Testis (tissue), 2 donors: ENCODE measurements at regions not wholly inside any gene's neighbourhood (a gene's known extent, or its start where the extent isn't known, plus 50 kb on each side); places are given as distances from the start of the nearest gene placed in this dataset.
"Not testable (repeated sequence)": the region's sequence is repeated elsewhere in the genome, so short reads cannot be mapped to it uniquely, and the experiment has no call there.

Experiments
- DNase-seq: peaks from one replicate; pipeline ENCODE4 v3.0.0-alpha.2; 2019
- H3K27ac ChIP-seq, 2 donors: fragments of 200-600 bp; sonication (generic); one replicate each; pipeline ENCODE4 v1.5.1; 2019
- H3K27me3 ChIP-seq: fragments of 200-600 bp; sonication (generic); one replicate; pipeline ENCODE4 v1.5.1; 2019
- H3K36me3 ChIP-seq: fragments of 200-600 bp; sonication (generic); one replicate; pipeline ENCODE4 v1.5.1; 2017; ENCODE audit warnings: low read depth; ENCODE audit errors: missing control alignments
- H3K4me1 ChIP-seq: fragments of 200-600 bp; sonication (generic); one replicate; pipeline ENCODE4 v1.5.1; 2019
- H3K4me3 ChIP-seq, 2 donors: fragments of 200-600 bp; sonication (generic); one replicate each; pipeline ENCODE4 v1.5.1; 2017 to 2019
- H3K9me3 ChIP-seq: fragments of 200-600 bp; sonication (generic); one replicate; pipeline ENCODE4 v1.5.1; 2017
- CTCF ChIP-seq, 3 experiments: fragments of 450-650 bp in 2 of 3; fragments of 200-600 bp in 1 of 3; sonication (generic) in 1 of 3; IDR thresholded peaks; one replicate each; pipeline ENCODE4 v1.5.1; 2016 to 2019; ENCODE audit warnings: antibody characterized with exemption in 3 of 3, mild to moderate bottlenecking in 2 of 3, moderate library complexity in 1 of 3
- POLR2A ChIP-seq: fragments of 450-650 bp; IDR thresholded peaks from one replicate; pipeline ENCODE4 v1.6.1; 2017; ENCODE audit warnings: antibody characterized with exemption, mild to moderate bottlenecking, moderate library complexity
- WGBS, 2 donors: methylation state at CpG; one replicate each; pipeline ENCODE4 v1.1.5; 2018; 5-methylcytosine and 5-hydroxymethylcytosine counted together
- intact Hi-C: fragments of 100-400 bp; cut with DNase I; formaldehyde crosslinking; loops from one replicate; pipeline ENCODE4 v1.15.1; 2023; ENCODE audit warnings: low total_unique reads

- H3K9me3 ChIP-seq = no peaks in the 10 kb centered on the region
- DNase-seq = no peak
- H3K27ac ChIP-seq = no peak overlapping the region
- TF ChIP-seq POLR2A (no peak), CTCF (IDR thresholded peaks at IDR 0.05) (no peak)
- no peaks in the 10 kb centered on the region for H3K4me1 ChIP-seq
- 88 to 92% methylated on average over 2 of the region's 2 CpGs for WGBS, 2 donors
- H3K36me3 ChIP-seq = no peaks in the 10 kb centered on the region
- intact Hi-C loops = no loop called here
- H3K27me3 ChIP-seq = no peaks in the 10 kb centered on the region
- H3K4me3 ChIP-seq = no peak overlapping the region
Measured at GRCh38 chrX:142860944-142861343, 164.8 kb upstream of the SPANXN4 start.

GRCh38 chrX:142861557-142861956 is 164.2 kb upstream of the SPANXN4 start:
- no peak for TF ChIP-seq POLR2A
- no peak for TF ChIP-seq CTCF (IDR thresholded peaks at IDR 0.05)
- WGBS, 2 donors = 90 to 91% methylated on average over 4 of the region's 4 CpGs
- H3K27me3 ChIP-seq = no peaks in the 10 kb centered on the region

GRCh38 chrX:142866247-142866646 is 159.5 kb upstream of the SPANXN4 start:
- H3K27ac ChIP-seq, H3K27me3 ChIP-seq, H3K4me1 ChIP-seq, H3K4me3 ChIP-seq, H3K9me3 ChIP-seq, H3K36me3 ChIP-seq, intact Hi-C loops, DNase-seq: not testable (repeated sequence)
- WGBS, 2 donors = 95 to 100% methylated on average over 3 of the region's 3 CpGs

More at GRCh38 chrX:142861557-142861956, 164.2 kb upstream of the SPANXN4 start:
- no peak overlapping the region for H3K27ac ChIP-seq
- no peak overlapping the region for H3K4me3 ChIP-seq
- intact Hi-C loops = no loop called here
- H3K9me3 ChIP-seq = no peaks in the 10 kb centered on the region
- H3K4me1 ChIP-seq = no peaks in the 10 kb centered on the region
- no peak for DNase-seq
- H3K36me3 ChIP-seq = no peaks in the 10 kb centered on the region

GRCh38 chrX:142873214-142873613 is 152.5 kb upstream of the SPANXN4 start:
- intact Hi-C loops = no loop called here
- no peaks in the 10 kb centered on the region for H3K9me3 ChIP-seq
- no peaks in the 10 kb centered on the region for H3K27me3 ChIP-seq
- TF ChIP-seq CTCF (IDR thresholded peaks at IDR 0.05) (no peak), POLR2A (no peak)
- DNase-seq = no peak
- no peak overlapping the region for H3K4me3 ChIP-seq
- no peaks in the 10 kb centered on the region for H3K4me1 ChIP-seq
- 83 to 100% methylated on average over 1 of the region's 1 CpG for WGBS, 2 donors
- no peak overlapping the region for H3K27ac ChIP-seq
- no peaks in the 10 kb centered on the region for H3K36me3 ChIP-seq

- H3K27ac ChIP-seq = no peak overlapping the region
- WGBS, 2 donors = 73 to 84% methylated on average over 3 of the region's 3 CpGs
- no peak for DNase-seq
Measured at GRCh38 chrX:142884881-142885280, 140.8 kb upstream of the SPANXN4 start.

More at GRCh38 chrX:142884881-142885280, 140.8 kb upstream of the SPANXN4 start:
- Histone ChIP-seq H3K4me1 (no peaks in the 10 kb centered on the region), H3K36me3 (no peaks in the 10 kb centered on the region), H3K27me3 (no peaks in the 10 kb centered on the region), H3K9me3 (no peaks in the 10 kb centered on the region), H3K4me3 (no peak overlapping the region)
- TF ChIP-seq CTCF (IDR thresholded peaks at IDR 0.05) (no peak), POLR2A (no peak)
- intact Hi-C loops = no loop called here
